HEK293 (cell line): ENCODE measurements at regions not wholly inside any gene's neighbourhood (a gene's known extent, or its start where the extent isn't known, plus 50 kb on each side); places are given as distances from the start of the nearest gene placed in this dataset.

Experiments used
- CTCF ChIA-PET: fragments of 350-600 bp; formaldehyde crosslinking; extraction: SDS; loops from one replicate; lab custom pipeline; 2021; ENCODE audit warnings: antibody characterized with exemption; lab: Yijun Ruan, JAX
- POLR2A ChIA-PET: fragments of 300-600 bp; formaldehyde crosslinking; extraction: SDS; loops from one replicate; lab custom pipeline; 2020; ENCODE audit warnings: antibody characterized with exemption, inconsistent platforms; lab: Yijun Ruan, JAX
- H3K27ac ChIP-seq: fragments of 200-500 bp; sonication (Bioruptor generic); 2 replicates; pipeline ENCODE4 v1.5.1; 2014; ENCODE audit warnings: low read depth, low read length, control low read depth, inconsistent platforms; ENCODE audit errors: extremely low read depth
- H3K36me3 ChIP-seq, 2 experiments: fragments of 200-500 bp in 1 of 2; sonication (Bioruptor generic) in 1 of 2; 1 replicate in 1 of 2; 2 replicates in 1 of 2; pipeline ENCODE4 v1.5.1; 2014 to 2017; ENCODE audit warnings: inconsistent platforms in 2 of 2, low read length in 2 of 2; ENCODE audit not compliant: control insufficient read depth in 2 of 2, insufficient read depth in 1 of 2
- H3K4me1 ChIP-seq: fragments of 200-500 bp; sonication (Bioruptor generic); 2 replicates; pipeline ENCODE4 v1.5.1; 2014; ENCODE audit warnings: mild to moderate bottlenecking, low read length, inconsistent platforms; ENCODE audit not compliant: control insufficient read depth, insufficient read depth
- H3K4me3 ChIP-seq: 2 replicates; pipeline ENCODE4 v1.5.1; 2011; ENCODE audit warnings: low read depth, mild to moderate bottlenecking, control low read depth, low read length, moderate library complexity
- H3K9me3 ChIP-seq: fragments of 200-500 bp; sonication (Bioruptor generic); 2 replicates; pipeline ENCODE4 v1.5.1; 2014; ENCODE audit warnings: low read depth, low read length, inconsistent platforms; ENCODE audit not compliant: control insufficient read depth, insufficient read depth
- EGR2 ChIP-seq: fragments of 450-650 bp; formaldehyde crosslinking; IDR thresholded peaks from 2 replicates; pipeline ENCODE4 v1.5.1; 2016; ENCODE audit warnings: low read depth, missing biosample characterization, missing genetic modification characterization
- ZBTB8A ChIP-seq: fragments of 450-650 bp; formaldehyde crosslinking; IDR thresholded peaks from 2 replicates; pipeline ENCODE4 v1.5.1; 2016; ENCODE audit warnings: missing biosample characterization, missing genetic modification characterization
- ZNF146 ChIP-seq: fragments of 450-650 bp; formaldehyde crosslinking; IDR thresholded peaks from 2 replicates; pipeline ENCODE4 v1.5.1; 2016; ENCODE audit warnings: missing biosample characterization, missing genetic modification characterization
- ZNF175 ChIP-seq: fragments of 450-650 bp; formaldehyde crosslinking; IDR thresholded peaks from 2 replicates; pipeline ENCODE4 v1.5.1; 2016; ENCODE audit warnings: missing biosample characterization, missing genetic modification characterization
- ZNF19 ChIP-seq: fragments of 450-650 bp; formaldehyde crosslinking; IDR thresholded peaks from 2 replicates; pipeline ENCODE4; 2016; ENCODE audit warnings: missing biosample characterization, missing genetic modification characterization, low read depth
- ZNF2 ChIP-seq: fragments of 450-650 bp; formaldehyde crosslinking; IDR thresholded peaks from 2 replicates; pipeline ENCODE4 v1.5.1; 2016; ENCODE audit warnings: missing biosample characterization, missing genetic modification characterization
- ZNF24 ChIP-seq: fragments of 450-650 bp; formaldehyde crosslinking; IDR thresholded peaks from 2 replicates; pipeline ENCODE4 v1.5.1; 2016; ENCODE audit warnings: missing biosample characterization, missing genetic modification characterization
- ZNF324 ChIP-seq: fragments of 450-650 bp; formaldehyde crosslinking; IDR thresholded peaks from 2 replicates; pipeline ENCODE4 v1.5.1; 2016; ENCODE audit warnings: missing biosample characterization, missing genetic modification characterization
- ZNF426 ChIP-seq: fragments of 450-650 bp; formaldehyde crosslinking; IDR thresholded peaks from 2 replicates; pipeline ENCODE4 v1.5.1; 2017; ENCODE audit warnings: missing biosample characterization, missing genetic modification characterization, mild to moderate bottlenecking, inconsistent platforms, moderate library complexity
- ZNF549 ChIP-seq: fragments of 450-650 bp; IDR thresholded peaks from 2 replicates; pipeline ENCODE4 v1.5.1; 2018; ENCODE audit warnings: missing biosample characterization, missing genetic modification characterization, mild to moderate bottlenecking, inconsistent platforms, moderate library complexity
- ZNF555 ChIP-seq: fragments of 450-650 bp; formaldehyde crosslinking; conservative IDR thresholded peaks from 2 replicates; pipeline ENCODE4 v1.5.1; 2017; ENCODE audit warnings: missing biosample characterization, mild to moderate bottlenecking, missing genetic modification characterization, inconsistent platforms
- ZNF585B ChIP-seq: fragments of 450-650 bp; formaldehyde crosslinking; IDR thresholded peaks from 2 replicates; pipeline ENCODE4 v1.5.1; 2016; ENCODE audit warnings: missing biosample characterization, missing genetic modification characterization
- TF ChIP-seq, protein P1 (sequence below): fragments of 450-650 bp; formaldehyde crosslinking; IDR thresholded peaks from 2 replicates; pipeline ENCODE4 v1.5.1; 2017; ENCODE audit warnings: missing biosample characterization, missing genetic modification characterization
- TF ChIP-seq, protein P2 (sequence below): fragments of 450-650 bp; formaldehyde crosslinking; IDR thresholded peaks from 2 replicates; pipeline ENCODE4 v1.5.1; 2016; ENCODE audit warnings: missing biosample characterization, missing genetic modification characterization, borderline replicate concordance
- TF ChIP-seq, protein P3 (sequence below): fragments of 450-650 bp; IDR thresholded peaks from 2 replicates; pipeline ENCODE4 v1.5.1; 2018; ENCODE audit warnings: missing biosample characterization, mild to moderate bottlenecking, missing genetic modification characterization
- TF ChIP-seq, protein P4 (sequence below): fragments of 450-650 bp; formaldehyde crosslinking; IDR thresholded peaks from 2 replicates; pipeline ENCODE4 v1.5.1; 2016; ENCODE audit warnings: missing biosample characterization, missing genetic modification characterization

DNA sequence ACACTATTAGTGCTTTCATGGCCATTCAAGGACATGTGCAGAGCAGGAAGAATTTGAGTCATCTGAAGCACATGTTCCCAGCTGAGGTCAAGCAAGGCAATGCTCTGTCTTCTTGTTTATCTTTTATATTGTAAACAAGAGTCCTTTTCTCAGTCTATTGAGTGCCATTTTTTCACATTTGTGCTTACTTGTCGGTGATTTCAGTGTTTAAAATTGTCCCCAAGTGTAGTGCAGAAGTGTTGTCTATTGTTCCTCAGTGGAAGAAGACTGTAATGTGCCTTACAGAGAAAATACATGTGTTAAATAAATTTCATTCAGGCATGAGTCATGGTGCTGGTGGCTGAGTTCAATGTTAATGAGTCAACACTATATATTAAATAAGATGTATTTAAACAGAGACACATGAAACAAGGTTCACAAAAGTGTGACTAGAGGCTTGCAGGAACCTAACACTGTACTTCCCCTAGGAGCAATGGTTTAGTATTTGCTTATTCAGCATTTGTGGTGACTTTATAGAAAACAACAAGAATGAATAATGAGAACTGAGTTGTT is 391.1 kb downstream of the LRIG3 start:
- Histone ChIP-seq H3K4me3 (no peak overlapping the region), H3K27ac (no peak overlapping the region), H3K9me3 (no peaks in the 10 kb centered on the region), H3K4me1 (no peaks in the 10 kb centered on the region), H3K36me3 (no peaks in the 10 kb centered on the region)
- TF ChIP-seq, protein P1, sequence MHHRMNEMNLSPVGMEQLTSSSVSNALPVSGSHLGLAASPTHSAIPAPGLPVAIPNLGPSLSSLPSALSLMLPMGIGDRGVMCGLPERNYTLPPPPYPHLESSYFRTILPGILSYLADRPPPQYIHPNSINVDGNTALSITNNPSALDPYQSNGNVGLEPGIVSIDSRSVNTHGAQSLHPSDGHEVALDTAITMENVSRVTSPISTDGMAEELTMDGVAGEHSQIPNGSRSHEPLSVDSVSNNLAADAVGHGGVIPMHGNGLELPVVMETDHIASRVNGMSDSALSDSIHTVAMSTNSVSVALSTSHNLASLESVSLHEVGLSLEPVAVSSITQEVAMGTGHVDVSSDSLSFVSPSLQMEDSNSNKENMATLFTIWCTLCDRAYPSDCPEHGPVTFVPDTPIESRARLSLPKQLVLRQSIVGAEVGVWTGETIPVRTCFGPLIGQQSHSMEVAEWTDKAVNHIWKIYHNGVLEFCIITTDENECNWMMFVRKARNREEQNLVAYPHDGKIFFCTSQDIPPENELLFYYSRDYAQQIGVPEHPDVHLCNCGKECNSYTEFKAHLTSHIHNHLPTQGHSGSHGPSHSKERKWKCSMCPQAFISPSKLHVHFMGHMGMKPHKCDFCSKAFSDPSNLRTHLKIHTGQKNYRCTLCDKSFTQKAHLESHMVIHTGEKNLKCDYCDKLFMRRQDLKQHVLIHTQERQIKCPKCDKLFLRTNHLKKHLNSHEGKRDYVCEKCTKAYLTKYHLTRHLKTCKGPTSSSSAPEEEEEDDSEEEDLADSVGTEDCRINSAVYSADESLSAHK, result no peak
- TF ChIP-seq ZNF585B (tag by site-specific recombination), result no peak
- TF ChIP-seq ZNF2 (tag by site-specific recombination), result no peak
- no peak for TF ChIP-seq ZNF19 (tag by site-specific recombination)
- no peak for TF ChIP-seq EGR2 (tag by site-specific recombination)
- TF ChIP-seq, protein P2, sequence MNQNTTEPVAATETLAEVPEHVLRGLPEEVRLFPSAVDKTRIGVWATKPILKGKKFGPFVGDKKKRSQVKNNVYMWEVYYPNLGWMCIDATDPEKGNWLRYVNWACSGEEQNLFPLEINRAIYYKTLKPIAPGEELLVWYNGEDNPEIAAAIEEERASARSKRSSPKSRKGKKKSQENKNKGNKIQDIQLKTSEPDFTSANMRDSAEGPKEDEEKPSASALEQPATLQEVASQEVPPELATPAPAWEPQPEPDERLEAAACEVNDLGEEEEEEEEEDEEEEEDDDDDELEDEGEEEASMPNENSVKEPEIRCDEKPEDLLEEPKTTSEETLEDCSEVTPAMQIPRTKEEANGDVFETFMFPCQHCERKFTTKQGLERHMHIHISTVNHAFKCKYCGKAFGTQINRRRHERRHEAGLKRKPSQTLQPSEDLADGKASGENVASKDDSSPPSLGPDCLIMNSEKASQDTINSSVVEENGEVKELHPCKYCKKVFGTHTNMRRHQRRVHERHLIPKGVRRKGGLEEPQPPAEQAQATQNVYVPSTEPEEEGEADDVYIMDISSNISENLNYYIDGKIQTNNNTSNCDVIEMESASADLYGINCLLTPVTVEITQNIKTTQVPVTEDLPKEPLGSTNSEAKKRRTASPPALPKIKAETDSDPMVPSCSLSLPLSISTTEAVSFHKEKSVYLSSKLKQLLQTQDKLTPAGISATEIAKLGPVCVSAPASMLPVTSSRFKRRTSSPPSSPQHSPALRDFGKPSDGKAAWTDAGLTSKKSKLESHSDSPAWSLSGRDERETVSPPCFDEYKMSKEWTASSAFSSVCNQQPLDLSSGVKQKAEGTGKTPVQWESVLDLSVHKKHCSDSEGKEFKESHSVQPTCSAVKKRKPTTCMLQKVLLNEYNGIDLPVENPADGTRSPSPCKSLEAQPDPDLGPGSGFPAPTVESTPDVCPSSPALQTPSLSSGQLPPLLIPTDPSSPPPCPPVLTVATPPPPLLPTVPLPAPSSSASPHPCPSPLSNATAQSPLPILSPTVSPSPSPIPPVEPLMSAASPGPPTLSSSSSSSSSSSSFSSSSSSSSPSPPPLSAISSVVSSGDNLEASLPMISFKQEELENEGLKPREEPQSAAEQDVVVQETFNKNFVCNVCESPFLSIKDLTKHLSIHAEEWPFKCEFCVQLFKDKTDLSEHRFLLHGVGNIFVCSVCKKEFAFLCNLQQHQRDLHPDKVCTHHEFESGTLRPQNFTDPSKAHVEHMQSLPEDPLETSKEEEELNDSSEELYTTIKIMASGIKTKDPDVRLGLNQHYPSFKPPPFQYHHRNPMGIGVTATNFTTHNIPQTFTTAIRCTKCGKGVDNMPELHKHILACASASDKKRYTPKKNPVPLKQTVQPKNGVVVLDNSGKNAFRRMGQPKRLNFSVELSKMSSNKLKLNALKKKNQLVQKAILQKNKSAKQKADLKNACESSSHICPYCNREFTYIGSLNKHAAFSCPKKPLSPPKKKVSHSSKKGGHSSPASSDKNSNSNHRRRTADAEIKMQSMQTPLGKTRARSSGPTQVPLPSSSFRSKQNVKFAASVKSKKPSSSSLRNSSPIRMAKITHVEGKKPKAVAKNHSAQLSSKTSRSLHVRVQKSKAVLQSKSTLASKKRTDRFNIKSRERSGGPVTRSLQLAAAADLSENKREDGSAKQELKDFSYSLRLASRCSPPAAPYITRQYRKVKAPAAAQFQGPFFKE, result no peak
- no peak for TF ChIP-seq ZNF175 (tag by site-specific recombination)
- no peak for TF ChIP-seq ZNF24
- no peak for TF ChIP-seq ZBTB8A (tag by site-specific recombination)
- TF ChIP-seq, protein P3, sequence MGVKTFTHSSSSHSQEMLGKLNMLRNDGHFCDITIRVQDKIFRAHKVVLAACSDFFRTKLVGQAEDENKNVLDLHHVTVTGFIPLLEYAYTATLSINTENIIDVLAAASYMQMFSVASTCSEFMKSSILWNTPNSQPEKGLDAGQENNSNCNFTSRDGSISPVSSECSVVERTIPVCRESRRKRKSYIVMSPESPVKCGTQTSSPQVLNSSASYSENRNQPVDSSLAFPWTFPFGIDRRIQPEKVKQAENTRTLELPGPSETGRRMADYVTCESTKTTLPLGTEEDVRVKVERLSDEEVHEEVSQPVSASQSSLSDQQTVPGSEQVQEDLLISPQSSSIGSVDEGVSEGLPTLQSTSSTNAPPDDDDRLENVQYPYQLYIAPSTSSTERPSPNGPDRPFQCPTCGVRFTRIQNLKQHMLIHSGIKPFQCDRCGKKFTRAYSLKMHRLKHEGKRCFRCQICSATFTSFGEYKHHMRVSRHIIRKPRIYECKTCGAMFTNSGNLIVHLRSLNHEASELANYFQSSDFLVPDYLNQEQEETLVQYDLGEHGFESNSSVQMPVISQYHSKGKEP, result no peak
- ChIA-PET POLR2A (no interaction called here), CTCF (interaction anchor here (0.6 kb wide), 1 partner anchor 429 kb away, joined by 3 read pairs; no protein-coding TSS in a partner anchor)

DNA sequence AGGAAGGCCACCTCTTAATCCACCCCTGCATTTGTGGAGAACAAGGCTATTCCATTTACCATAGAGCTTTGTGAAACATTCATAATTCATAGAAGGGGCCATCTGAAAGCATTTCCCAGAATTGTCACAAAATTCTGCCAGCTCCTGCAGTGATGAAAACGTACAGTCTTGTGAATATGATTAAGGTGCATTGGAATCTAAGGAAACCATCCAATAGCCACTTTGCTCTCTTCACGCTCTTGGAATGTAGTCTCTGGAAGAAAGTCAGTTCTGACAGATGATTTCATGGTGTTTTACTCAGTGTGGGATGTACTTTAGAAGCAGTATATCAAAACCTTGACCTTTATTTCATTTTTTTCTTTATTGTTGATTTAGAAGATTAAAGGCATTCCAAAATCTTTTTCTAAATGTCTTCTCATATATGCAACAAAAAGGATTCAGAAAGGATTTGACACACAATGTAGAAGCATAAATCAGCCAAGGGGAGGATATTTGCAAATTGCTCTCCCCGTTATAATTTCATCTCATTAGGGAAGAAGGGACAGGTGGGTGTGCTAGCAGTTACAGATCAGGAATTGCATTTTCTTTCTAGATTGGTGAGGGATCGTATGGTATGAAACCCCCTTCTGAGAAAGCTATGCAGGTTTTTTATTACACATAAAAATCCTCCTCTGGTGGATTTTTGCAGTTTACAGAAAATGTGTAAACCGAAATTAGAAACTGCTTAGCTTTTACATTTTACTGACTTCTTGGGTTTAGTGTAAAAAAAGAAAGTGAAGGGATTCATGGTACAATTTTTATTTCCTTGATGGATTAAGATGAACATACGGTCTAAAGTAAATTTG is 390.2 kb downstream of the LRIG3 start:
- POLR2A ChIA-PET, result no interaction called here
- TF ChIP-seq, protein P4, sequence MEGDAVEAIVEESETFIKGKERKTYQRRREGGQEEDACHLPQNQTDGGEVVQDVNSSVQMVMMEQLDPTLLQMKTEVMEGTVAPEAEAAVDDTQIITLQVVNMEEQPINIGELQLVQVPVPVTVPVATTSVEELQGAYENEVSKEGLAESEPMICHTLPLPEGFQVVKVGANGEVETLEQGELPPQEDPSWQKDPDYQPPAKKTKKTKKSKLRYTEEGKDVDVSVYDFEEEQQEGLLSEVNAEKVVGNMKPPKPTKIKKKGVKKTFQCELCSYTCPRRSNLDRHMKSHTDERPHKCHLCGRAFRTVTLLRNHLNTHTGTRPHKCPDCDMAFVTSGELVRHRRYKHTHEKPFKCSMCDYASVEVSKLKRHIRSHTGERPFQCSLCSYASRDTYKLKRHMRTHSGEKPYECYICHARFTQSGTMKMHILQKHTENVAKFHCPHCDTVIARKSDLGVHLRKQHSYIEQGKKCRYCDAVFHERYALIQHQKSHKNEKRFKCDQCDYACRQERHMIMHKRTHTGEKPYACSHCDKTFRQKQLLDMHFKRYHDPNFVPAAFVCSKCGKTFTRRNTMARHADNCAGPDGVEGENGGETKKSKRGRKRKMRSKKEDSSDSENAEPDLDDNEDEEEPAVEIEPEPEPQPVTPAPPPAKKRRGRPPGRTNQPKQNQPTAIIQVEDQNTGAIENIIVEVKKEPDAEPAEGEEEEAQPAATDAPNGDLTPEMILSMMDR, result no peak
- TF ChIP-seq ZNF549 (tag by site-specific recombination) (no peak), ZNF146 (tag by site-specific recombination) (no peak), ZNF555 (no peak), ZNF324 (tag by site-specific recombination) (no peak), ZNF426 (tag by site-specific recombination) (no peak)
- Histone ChIP-seq H3K4me3 (no peak overlapping the region), H3K9me3 (no peaks in the 10 kb centered on the region), H3K36me3 (no peaks in the 10 kb centered on the region), H3K4me1 (no peaks in the 10 kb centered on the region), H3K27ac (no peak overlapping the region)
- CTCF ChIA-PET, result interaction anchor here (0.6 kb wide), 1 partner anchor 307 kb away, joined by 3 read pairs; no protein-coding TSS in a partner anchor
